HEK293T (cell line): ENCODE measurements at regions not wholly inside any gene's neighbourhood (a gene's known extent, or its start where the extent isn't known, plus 50 kb on each side); places are given as distances from the start of the nearest gene placed in this dataset.

Source experiments
- CTCF ChIA-PET: fragments of 350-600 bp; formaldehyde crosslinking; extraction: SDS; loops from one replicate; lab custom pipeline; 2021; ENCODE audit warnings: antibody characterized with exemption, inconsistent platforms; lab: Yijun Ruan, JAX
- POLR2A ChIA-PET: fragments of 350-600 bp; formaldehyde crosslinking; extraction: SDS; loops from one replicate; lab custom pipeline; 2020; ENCODE audit warnings: antibody characterized with exemption, inconsistent platforms; lab: Yijun Ruan, JAX
- DNase-seq: peaks from one replicate; pipeline ENCODE4 v3.0.0; 2012; ENCODE audit warnings: mixed read lengths; ENCODE audit errors: extremely low spot score
- ARNT ChIP-seq: fragments of 450-650 bp; IDR thresholded peaks from 2 replicates; pipeline ENCODE4 v1.6.1; 2017; ENCODE audit warnings: mild to moderate bottlenecking
- BHLHE40 ChIP-seq: fragments of 450-650 bp; IDR thresholded peaks from 2 replicates; pipeline ENCODE4 v1.6.1; 2016; ENCODE audit warnings: mild to moderate bottlenecking, moderate library complexity, borderline replicate concordance
- CTBP1 ChIP-seq: fragments of 450-650 bp; IDR thresholded peaks from 2 replicates; pipeline ENCODE4 v1.6.1; 2016; ENCODE audit warnings: borderline replicate concordance
- ELF4 ChIP-seq: fragments of 450-650 bp; IDR thresholded peaks from 2 replicates; pipeline ENCODE4 v1.6.1; 2017; ENCODE audit warnings: antibody characterized with exemption
- FOXA1 ChIP-seq: fragments of 450-650 bp; IDR thresholded peaks from 2 replicates; pipeline ENCODE4 v1.6.1; 2016; ENCODE audit warnings: mild to moderate bottlenecking
- FOXK2 ChIP-seq: fragments of 450-650 bp; IDR thresholded peaks from 2 replicates; pipeline ENCODE4 v1.6.1; 2016; ENCODE audit warnings: mild to moderate bottlenecking
- FOXM1 ChIP-seq: fragments of 450-650 bp; IDR thresholded peaks from 2 replicates; pipeline ENCODE4 v1.6.1; 2017; ENCODE audit warnings: mild to moderate bottlenecking, borderline replicate concordance
- HDGF ChIP-seq: fragments of 450-650 bp; IDR thresholded peaks from 2 replicates; pipeline ENCODE4 v1.6.1; 2017; ENCODE audit warnings: antibody characterized with exemption, borderline replicate concordance
- L3MBTL2 ChIP-seq: fragments of 450-650 bp; conservative IDR thresholded peaks from 2 replicates; pipeline ENCODE4 v1.6.1; 2016; ENCODE audit warnings: mild to moderate bottlenecking
- LEF1 ChIP-seq: fragments of 450-650 bp; IDR thresholded peaks from 2 replicates; pipeline ENCODE4 v1.6.1; 2017; ENCODE audit warnings: mild to moderate bottlenecking, borderline replicate concordance
- NFRKB ChIP-seq: fragments of 450-650 bp; IDR thresholded peaks from 2 replicates; pipeline ENCODE4 v1.6.1; 2016; ENCODE audit warnings: mild to moderate bottlenecking, moderate library complexity
- SP1 ChIP-seq: fragments of 450-650 bp; IDR thresholded peaks from 2 replicates; pipeline ENCODE4 v1.6.1; 2017
- SUZ12 ChIP-seq: fragments of 450-650 bp; IDR thresholded peaks from 2 replicates; pipeline ENCODE4 v1.6.1; 2016; ENCODE audit warnings: mild to moderate bottlenecking
- TARDBP ChIP-seq: fragments of 450-650 bp; IDR thresholded peaks from 2 replicates; pipeline ENCODE4 v1.6.1; 2016
- ZNF384 ChIP-seq: fragments of 450-650 bp; IDR thresholded peaks from 2 replicates; pipeline ENCODE4 v1.6.1; 2016
- TF ChIP-seq, protein P1 (sequence below): fragments of 450-650 bp; IDR thresholded peaks from 2 replicates; pipeline ENCODE4 v1.6.1; 2016

DNA sequence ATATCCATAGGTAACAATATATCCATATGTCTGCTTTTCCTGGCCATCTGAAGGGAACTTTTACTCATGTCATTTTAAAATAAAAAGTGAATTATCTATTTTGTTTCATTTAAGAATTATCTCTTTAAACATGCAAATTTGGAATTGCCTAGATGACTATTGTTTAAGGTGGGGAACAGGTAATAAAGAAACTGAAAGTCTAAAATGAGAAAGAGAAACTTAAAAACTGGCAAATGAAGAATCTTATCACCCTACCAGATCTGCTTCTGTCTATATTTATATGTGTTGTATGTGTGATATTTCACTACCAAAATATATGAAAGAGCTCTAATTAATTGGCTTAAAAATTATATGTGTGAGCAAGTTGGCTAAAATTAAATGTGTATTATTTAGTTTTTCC lies 243.2 kb upstream of the KCNH7 start:
- no peak for TF ChIP-seq NFRKB
- TF ChIP-seq BHLHE40 = no peak
- no peak for TF ChIP-seq CTBP1
- no peak for TF ChIP-seq SUZ12
- TF ChIP-seq ZNF384 = no peak
- TF ChIP-seq, protein P1, sequence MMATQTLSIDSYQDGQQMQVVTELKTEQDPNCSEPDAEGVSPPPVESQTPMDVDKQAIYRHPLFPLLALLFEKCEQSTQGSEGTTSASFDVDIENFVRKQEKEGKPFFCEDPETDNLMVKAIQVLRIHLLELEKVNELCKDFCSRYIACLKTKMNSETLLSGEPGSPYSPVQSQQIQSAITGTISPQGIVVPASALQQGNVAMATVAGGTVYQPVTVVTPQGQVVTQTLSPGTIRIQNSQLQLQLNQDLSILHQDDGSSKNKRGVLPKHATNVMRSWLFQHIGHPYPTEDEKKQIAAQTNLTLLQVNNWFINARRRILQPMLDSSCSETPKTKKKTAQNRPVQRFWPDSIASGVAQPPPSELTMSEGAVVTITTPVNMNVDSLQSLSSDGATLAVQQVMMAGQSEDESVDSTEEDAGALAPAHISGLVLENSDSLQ = no peak
- TF ChIP-seq HDGF = no peak
- no peak for TF ChIP-seq L3MBTL2
- TF ChIP-seq SP1 = no peak
- TF ChIP-seq FOXM1 = no peak
- TF ChIP-seq TARDBP = no peak
- no peak for DNase-seq
- ChIA-PET POLR2A (no interaction called here), CTCF (no interaction called here)

DNA sequence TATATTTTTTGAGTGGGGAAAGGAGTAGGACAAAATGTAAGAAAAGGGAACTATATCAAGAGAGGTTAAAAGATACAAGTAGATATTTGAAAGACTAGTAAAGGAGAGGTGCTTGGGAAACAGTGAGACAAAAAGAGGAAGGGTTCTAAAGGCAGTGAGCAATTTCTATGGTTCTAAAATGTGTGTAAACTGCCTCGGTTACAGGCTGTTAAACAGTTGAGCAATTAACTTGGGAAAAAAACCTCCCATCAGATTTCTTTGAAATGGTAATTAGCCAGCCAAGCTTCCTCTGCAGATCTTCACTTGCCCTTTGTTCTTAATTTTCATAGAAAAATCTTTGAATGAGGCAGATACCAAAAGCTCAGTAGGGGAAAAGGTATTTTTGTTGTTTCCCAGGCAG lies 238.7 kb upstream of the KCNH7 start:
- CTCF ChIA-PET = no interaction called here
- DNase-seq = no peak
- POLR2A ChIA-PET = no interaction called here
- no peak for TF ChIP-seq FOXA1
- no peak for TF ChIP-seq FOXK2
- no peak for TF ChIP-seq SP1
- no peak for TF ChIP-seq BHLHE40
- TF ChIP-seq L3MBTL2 = no peak
- TF ChIP-seq, protein P1 = no peak
- no peak for TF ChIP-seq HDGF
- no peak for TF ChIP-seq ELF4
- no peak for TF ChIP-seq CTBP1
- no peak for TF ChIP-seq SUZ12
- TF ChIP-seq TARDBP = no peak
- TF ChIP-seq FOXM1 = no peak
- TF ChIP-seq ARNT = no peak

DNA sequence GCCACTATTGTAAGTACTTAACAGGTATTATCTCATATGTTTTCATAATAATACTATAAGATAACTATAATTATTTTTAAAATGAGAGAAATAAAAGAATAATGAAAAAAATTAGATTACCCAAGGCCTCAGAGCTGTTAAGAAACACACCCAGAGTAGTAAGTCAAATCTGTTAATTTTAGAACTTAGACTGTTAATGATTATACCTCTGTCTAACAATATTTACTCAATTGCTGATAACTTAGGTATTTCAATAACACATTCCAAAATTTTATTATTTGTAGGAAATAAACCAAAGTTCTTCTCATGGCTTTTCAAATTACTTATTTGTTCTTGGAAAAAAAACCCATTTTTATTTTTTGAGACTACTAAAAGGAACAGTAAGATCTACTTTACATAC lies 227.5 kb upstream of the KCNH7 start:
- TF ChIP-seq, protein P1 = no peak
- no peak for TF ChIP-seq FOXM1
- TF ChIP-seq FOXA1 = no peak
- TF ChIP-seq SUZ12 = no peak
- no peak for TF ChIP-seq ARNT
- no peak for TF ChIP-seq SP1
- TF ChIP-seq BHLHE40 = no peak
- no peak for TF ChIP-seq L3MBTL2
- TF ChIP-seq NFRKB = no peak
- no peak for TF ChIP-seq CTBP1
- no peak for TF ChIP-seq TARDBP
- no peak for TF ChIP-seq ELF4
- TF ChIP-seq FOXK2 = no peak
- no peak for TF ChIP-seq ZNF384
- no peak for TF ChIP-seq HDGF
- CTCF ChIA-PET = no interaction called here
- no peak for DNase-seq
- POLR2A ChIA-PET = no interaction called here

DNA sequence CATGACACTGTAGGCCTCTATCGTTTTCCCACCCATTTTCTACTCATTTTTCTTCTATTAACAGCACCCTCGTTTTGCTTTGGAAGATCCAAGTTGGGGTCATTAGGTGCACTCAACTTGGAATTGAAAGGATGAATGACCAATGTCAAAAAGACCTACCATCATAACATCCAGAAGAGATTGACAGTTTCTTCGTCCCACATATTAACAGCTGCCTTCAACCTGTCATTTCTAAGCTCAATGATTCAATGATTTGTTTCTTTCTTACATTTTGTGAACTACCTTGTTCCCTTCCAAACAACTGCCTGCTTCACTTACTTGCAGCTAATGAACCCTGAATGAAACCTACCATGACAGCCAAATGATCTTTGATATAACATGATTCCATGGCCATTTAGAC lies 224.0 kb upstream of the KCNH7 start:
- TF ChIP-seq FOXA1 = no peak
- no peak for TF ChIP-seq SUZ12
- no peak for TF ChIP-seq ZNF384
- no peak for TF ChIP-seq CTBP1
- no peak for TF ChIP-seq FOXM1
- TF ChIP-seq FOXK2 = no peak
- no peak for TF ChIP-seq LEF1
- no peak for TF ChIP-seq BHLHE40
- TF ChIP-seq NFRKB = no peak
- no peak for TF ChIP-seq TARDBP
- TF ChIP-seq ELF4 = no peak
- no peak for TF ChIP-seq ARNT
- TF ChIP-seq, protein P1 = no peak
- TF ChIP-seq L3MBTL2 = no peak
- POLR2A ChIA-PET = no interaction called here
- DNase-seq = no peak
- CTCF ChIA-PET = no interaction called here

DNA sequence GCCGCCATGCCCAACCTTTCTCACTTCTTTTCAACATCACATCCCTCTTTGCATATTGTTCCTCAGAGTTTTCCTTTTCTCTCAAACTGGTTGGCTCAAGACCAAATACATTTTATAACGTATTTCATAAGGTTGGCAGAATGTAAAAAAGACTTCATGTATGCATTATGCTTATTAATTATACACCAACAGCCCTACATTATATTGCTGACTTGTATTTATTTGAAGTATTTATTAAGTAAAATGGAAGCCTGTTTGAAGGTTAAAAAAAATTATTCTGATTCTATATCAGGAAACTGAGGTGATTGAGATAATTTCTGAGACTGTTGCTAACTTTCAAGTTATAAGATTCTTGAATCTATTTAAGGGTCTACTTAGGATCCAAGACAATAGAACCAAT lies 208.0 kb upstream of the KCNH7 start:
- CTCF ChIA-PET = no interaction called here
- POLR2A ChIA-PET = no interaction called here
- TF ChIP-seq L3MBTL2 = no peak
- no peak for TF ChIP-seq SUZ12
- no peak for TF ChIP-seq FOXM1
- no peak for TF ChIP-seq LEF1
- TF ChIP-seq SP1 = no peak
- TF ChIP-seq CTBP1 = no peak
- no peak for TF ChIP-seq FOXA1
- no peak for TF ChIP-seq TARDBP
- DNase-seq = no peak

DNA sequence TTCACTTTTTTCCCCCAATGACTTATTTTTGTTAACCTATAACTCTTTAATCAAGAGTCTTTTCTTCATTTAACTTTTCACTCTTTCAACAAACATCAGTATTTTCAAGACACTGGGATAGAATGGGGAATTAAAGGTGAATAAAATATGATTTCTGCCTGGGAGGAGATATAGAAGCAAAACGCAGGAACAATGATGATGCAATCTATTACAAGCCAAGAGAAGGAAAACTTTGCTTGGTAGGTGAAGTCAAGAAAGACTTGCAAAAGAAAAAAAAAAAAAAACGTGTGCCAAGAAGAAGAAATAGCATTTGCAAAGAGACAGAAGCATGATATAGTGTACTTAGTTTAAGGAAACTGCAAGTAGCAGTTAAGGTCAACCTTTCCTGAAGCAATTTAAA lies 207.3 kb upstream of the KCNH7 start:
- TF ChIP-seq L3MBTL2 = no peak
- TF ChIP-seq, protein P1 = no peak
- TF ChIP-seq BHLHE40 = no peak
- TF ChIP-seq FOXA1 = no peak
- no peak for TF ChIP-seq LEF1
- no peak for TF ChIP-seq FOXK2
- TF ChIP-seq FOXM1 = no peak
- no peak for TF ChIP-seq HDGF
- no peak for TF ChIP-seq NFRKB
- TF ChIP-seq TARDBP = no peak
- TF ChIP-seq CTBP1 = no peak
- TF ChIP-seq ARNT = no peak
- no peak for TF ChIP-seq SP1
- TF ChIP-seq ELF4 = no peak
- no peak for TF ChIP-seq ZNF384
- TF ChIP-seq SUZ12 = no peak
- ChIA-PET CTCF (no interaction called here), POLR2A (no interaction called here)
- DNase-seq = no peak
